NB4 (cell line): ENCODE measurements at regions not wholly inside any gene's neighbourhood (a gene's known extent, or its start where the extent isn't known, plus 50 kb on each side); places are given as distances from the start of the nearest gene placed in this dataset.

Experiments
- DNase-seq: peaks from one replicate; pipeline ENCODE4 v3.0.0; 2010; ENCODE audit warnings: low read depth
- H3K4me3 ChIP-seq: one replicate; pipeline ENCODE4 v1.5.1; 2011; ENCODE audit warnings: mild to moderate bottlenecking, low read depth, low read length, moderate library complexity
- CTCF ChIP-seq: IDR thresholded peaks from one replicate; pipeline ENCODE4 v1.5.1; 2012; ENCODE audit warnings: low read depth, low read length
- MAX ChIP-seq: IDR thresholded peaks from 2 replicates; pipeline ENCODE4 v1.6.1; 2011; ENCODE audit warnings: low read depth, low read length
- MYC ChIP-seq: IDR thresholded peaks from 2 replicates; pipeline ENCODE4 v1.6.1; 2011; ENCODE audit warnings: low read depth, low read length
- POLR2A ChIP-seq: IDR thresholded peaks from 2 replicates; pipeline ENCODE4 v1.6.1; 2011; ENCODE audit warnings: mild to moderate bottlenecking; ENCODE audit not compliant: insufficient read length; ENCODE audit errors: extremely low read depth

- DNase-seq = peak; percentile 8
- H3K4me3 ChIP-seq = no peak overlapping the region
- TF ChIP-seq MAX (no peak), POLR2A (no peak), CTCF (peak; percentile 11)
Observed at GRCh38 chr1:37085393-37085792, 51.1 kb upstream of the GRIK3 start.

- TF ChIP-seq POLR2A (no peak), MYC (no peak), CTCF (no peak), MAX (no peak)
- H3K4me3 ChIP-seq = no peak overlapping the region
- DNase-seq = no peak
Observed at GRCh38 chr1:37089750-37090149, 55.4 kb upstream of the GRIK3 start.

- no peak for TF ChIP-seq MAX
- TF ChIP-seq POLR2A = no peak
- no peak overlapping the region for H3K4me3 ChIP-seq
- DNase-seq = no peak
Observed at GRCh38 chr1:37090671-37091070, 56.4 kb upstream of the GRIK3 start.

- TF ChIP-seq CTCF = no peak
- no peak for TF ChIP-seq MAX
- TF ChIP-seq MYC = no peak
- TF ChIP-seq POLR2A = no peak
- no peak for DNase-seq
- no peak overlapping the region for H3K4me3 ChIP-seq
Observed at GRCh38 chr1:37092937-37093336, 58.6 kb upstream of the GRIK3 start.

- no peak for TF ChIP-seq MYC
- no peak for TF ChIP-seq MAX
- TF ChIP-seq POLR2A = no peak
- no peak for TF ChIP-seq CTCF
- no peak for DNase-seq
- H3K4me3 ChIP-seq = no peak overlapping the region
Observed at GRCh38 chr1:37094302-37094701, 60.0 kb upstream of the GRIK3 start.

- DNase-seq = peak; percentile 36
- TF ChIP-seq CTCF = peak; percentile 18
- TF ChIP-seq MAX = no peak
- TF ChIP-seq MYC = no peak
Observed at GRCh38 chr1:37096523-37096922, 62.2 kb upstream of the GRIK3 start.

GRCh38 chr1:37097731-37098130, 63.4 kb upstream of the GRIK3 start:
- no peak overlapping the region for H3K4me3 ChIP-seq
- no peak for DNase-seq
- TF ChIP-seq CTCF = no peak
- TF ChIP-seq MYC = no peak
- TF ChIP-seq POLR2A = no peak
- no peak for TF ChIP-seq MAX

More at GRCh38 chr1:37096523-37096922, 62.2 kb upstream of the GRIK3 start:
- no peak overlapping the region for H3K4me3 ChIP-seq
